OCI-LY7 (cell line): ENCODE measurements at regions not wholly inside any gene's neighbourhood (a gene's known extent, or its start where the extent isn't known, plus 50 kb on each side); places are given as distances from the start of the nearest gene placed in this dataset.

ENCODE experiments used
- BruUV-seq: library from RNA; stranded (reverse); fragments of 400-500 nt; replicated peaks from 2 replicates; lab custom pipeline; 2021; lab: Mats Ljungman, UMichigan
- CTCF ChIA-PET: fragments of 300-600 bp; sonication (Branson Sonifier 250); formaldehyde crosslinking; loops from one replicate; lab custom pipeline; 2022; ENCODE audit warnings: antibody characterized with exemption; ENCODE audit not compliant: unreplicated experiment; lab: Charles Lee
- POLR2A ChIA-PET: fragments of 300-600 bp; sonication (Branson Sonifier 250); formaldehyde crosslinking; loops from one replicate; lab custom pipeline; 2022; ENCODE audit warnings: antibody characterized with exemption; lab: Charles Lee
- DNase-seq: peaks from one replicate; pipeline ENCODE4 v3.0.0-alpha.2; 2015; ENCODE audit warnings: low spot score
- H2AFZ ChIP-seq: fragments of 200-600 bp; sonication (generic), shearing (Covaris generic); 2 replicates; pipeline ENCODE4 v1.6.1; 2014; ENCODE audit warnings: mild to moderate bottlenecking, antibody characterized with exemption, low read length, moderate library complexity
- H3K27ac ChIP-seq: fragments of 200-600 bp; sonication (generic); 2 replicates; pipeline ENCODE4 v1.5.1; 2014; ENCODE audit warnings: mixed run types, low read depth, mild to moderate bottlenecking, moderate library complexity, low read length, inconsistent platforms; ENCODE audit not compliant: poor library complexity, severe bottlenecking
- H3K36me3 ChIP-seq: fragments of 200-600 bp; sonication (generic); 2 replicates; pipeline ENCODE4 v1.6.1; 2014; ENCODE audit warnings: mild to moderate bottlenecking, antibody characterized with exemption, low read length, moderate library complexity, mixed read lengths; ENCODE audit not compliant: insufficient read depth
- H3K4me1 ChIP-seq: fragments of 200-600 bp; sonication (generic); 2 replicates; pipeline ENCODE4 v1.5.1; 2014; ENCODE audit warnings: mild to moderate bottlenecking, low read length; ENCODE audit not compliant: insufficient read depth, poor library complexity, severe bottlenecking
- H3K4me2 ChIP-seq: fragments of 200-600 bp; sonication (generic); 2 replicates; pipeline ENCODE4 v1.6.1; 2014; ENCODE audit warnings: mild to moderate bottlenecking, low read length
- H3K4me3 ChIP-seq: fragments of 200-600 bp; sonication (generic); 2 replicates; pipeline ENCODE4 v1.5.1; 2014; ENCODE audit warnings: mild to moderate bottlenecking, low read depth, low read length; ENCODE audit not compliant: poor library complexity, severe bottlenecking
- H3K79me2 ChIP-seq: fragments of 200-600 bp; sonication (generic); 2 replicates; pipeline ENCODE4 v1.6.1; 2016; ENCODE audit warnings: low read depth, mild to moderate bottlenecking, low read length, moderate library complexity, mixed read lengths; ENCODE audit not compliant: insufficient read depth
- H3K9me2 ChIP-seq: fragments of 200-600 bp; sonication (generic); 2 replicates; pipeline ENCODE4 v1.6.1; 2016; ENCODE audit warnings: mild to moderate bottlenecking, low read length, mixed read lengths; ENCODE audit not compliant: insufficient read depth
- H3K9me3 ChIP-seq: fragments of 200-600 bp; sonication (generic); 2 replicates; pipeline ENCODE4 v1.6.1; 2014; ENCODE audit warnings: mild to moderate bottlenecking, mixed run types, low read length, mixed read lengths
- H4K20me1 ChIP-seq: fragments of 200-600 bp; sonication (generic); 2 replicates; pipeline ENCODE4 v1.6.1; 2014; ENCODE audit warnings: mild to moderate bottlenecking, antibody characterized with exemption, low read length, moderate library complexity, mixed read lengths; ENCODE audit not compliant: insufficient read depth
- CTCF ChIP-seq: fragments of 200-600 bp; sonication (generic); conservative IDR thresholded peaks from 2 replicates; pipeline ENCODE4 v1.5.1; 2014; ENCODE audit warnings: mild to moderate bottlenecking, antibody characterized with exemption, low read length, moderate library complexity, mixed read lengths
- EZH2phosphoT487 ChIP-seq: fragments of 200-600 bp; sonication (generic); IDR thresholded peaks from 2 replicates; pipeline ENCODE4 v1.6.1; 2018; ENCODE audit warnings: low read depth, borderline replicate concordance, mild to moderate bottlenecking, mixed run types, antibody characterized with exemption, low read length, moderate library complexity, mixed read lengths
- intact Hi-C: fragments of 100-400 bp; cut with micrococcal nuclease; formaldehyde crosslinking; loops from one replicate; pipeline ENCODE4 v1.10.0; 2022; ENCODE audit not compliant: unreplicated experiment

GRCh38 chr6:144624246-144624645, 339.1 kb downstream of the UTRN start:
- no peak overlapping the region for H2AFZ ChIP-seq

GRCh38 chr6:144624716-144625115, 339.6 kb downstream of the UTRN start:
- no peaks in the 10 kb centered on the region for H3K4me1 ChIP-seq
- no TSS peak for BruUV-seq
- DNase-seq, result no peak
- no peak overlapping the region for H2AFZ ChIP-seq
- no peaks in the 10 kb centered on the region for H3K9me3 ChIP-seq
- no peaks in the 10 kb centered on the region for H3K9me2 ChIP-seq
- no peak overlapping the region for H3K4me2 ChIP-seq
- no peaks in the 10 kb centered on the region for H4K20me1 ChIP-seq
- H3K27ac ChIP-seq, result no peak overlapping the region
- no peak overlapping the region for H3K4me3 ChIP-seq
- H3K79me2 ChIP-seq, result no peaks in the 10 kb centered on the region
- TF ChIP-seq CTCF (no peak), EZH2phosphoT487 (no peak)
- intact Hi-C loops, result no loop called here
- ChIA-PET CTCF (no interaction called here), POLR2A (no interaction called here)
- H3K36me3 ChIP-seq, result no peaks in the 10 kb centered on the region

More at GRCh38 chr6:144624246-144624645, 339.1 kb downstream of the UTRN start:
- H3K9me3 ChIP-seq, result no peaks in the 10 kb centered on the region
- no peaks in the 10 kb centered on the region for H4K20me1 ChIP-seq
- no TSS peak for BruUV-seq
- CTCF ChIA-PET, result no interaction called here
- H3K27ac ChIP-seq, result no peak overlapping the region
- no peaks in the 10 kb centered on the region for H3K9me2 ChIP-seq
- POLR2A ChIA-PET, result no interaction called here
- DNase-seq, result no peak
- H3K4me2 ChIP-seq, result no peak overlapping the region
- H3K79me2 ChIP-seq, result no peaks in the 10 kb centered on the region
- no peak for TF ChIP-seq EZH2phosphoT487
- no peak for TF ChIP-seq CTCF
- intact Hi-C loops, result no loop called here
- H3K36me3 ChIP-seq, result no peaks in the 10 kb centered on the region
- no peak overlapping the region for H3K4me3 ChIP-seq
- H3K4me1 ChIP-seq, result no peaks in the 10 kb centered on the region

GRCh38 chr6:144630857-144631256, 345.7 kb downstream of the UTRN start:
- H3K36me3 ChIP-seq, result no peaks in the 10 kb centered on the region
- no peak overlapping the region for H3K4me3 ChIP-seq
- H4K20me1 ChIP-seq, result no peaks in the 10 kb centered on the region
- no peak for DNase-seq
- no peak overlapping the region for H3K4me2 ChIP-seq
- intact Hi-C loops, result no loop called here
- no peak overlapping the region for H3K27ac ChIP-seq
- no peaks in the 10 kb centered on the region for H3K4me1 ChIP-seq
- H3K9me2 ChIP-seq, result no peaks in the 10 kb centered on the region
- TF ChIP-seq CTCF, result no peak
- TF ChIP-seq EZH2phosphoT487, result no peak
- BruUV-seq, result no TSS peak
- H3K79me2 ChIP-seq, result no peaks in the 10 kb centered on the region
- no peaks in the 10 kb centered on the region for H3K9me3 ChIP-seq
- CTCF ChIA-PET, result no interaction called here
- H2AFZ ChIP-seq, result no peak overlapping the region
- POLR2A ChIA-PET, result interaction anchor here (1.2 kb wide), 1 partner anchor 9 kb away, joined by 3 read pairs; no protein-coding TSS in a partner anchor
